Fibroblast of skin of back (primary cell): ENCODE measurements at regions not wholly inside any gene's neighbourhood (a gene's known extent, or its start where the extent isn't known, plus 50 kb on each side); places are given as distances from the start of the nearest gene placed in this dataset.

Source experiments
- DNase-seq: peaks from one replicate; pipeline ENCODE4 v3.0.0-alpha.2; 2013

DNA sequence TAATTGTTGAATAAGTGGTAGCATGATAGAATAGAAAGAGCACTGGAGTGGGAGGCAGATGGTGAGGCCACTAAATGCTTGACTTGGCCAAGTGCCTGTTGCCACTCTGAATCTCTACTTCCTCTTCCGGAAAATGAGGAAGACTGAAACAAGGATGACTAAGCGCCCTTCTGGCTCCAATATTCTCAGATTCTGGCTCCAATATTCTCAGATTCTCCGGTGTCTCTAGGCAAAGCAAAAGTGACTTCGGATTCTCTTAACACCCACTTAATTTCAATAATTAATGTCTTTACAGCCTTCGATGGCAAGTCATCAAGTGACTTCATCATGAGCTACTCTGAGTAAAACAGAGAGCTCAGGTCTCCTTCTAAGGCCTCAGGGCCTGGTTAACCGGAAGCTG lies 402.2 kb upstream of the FGF13 start:
- DNase-seq = no peak

DNA sequence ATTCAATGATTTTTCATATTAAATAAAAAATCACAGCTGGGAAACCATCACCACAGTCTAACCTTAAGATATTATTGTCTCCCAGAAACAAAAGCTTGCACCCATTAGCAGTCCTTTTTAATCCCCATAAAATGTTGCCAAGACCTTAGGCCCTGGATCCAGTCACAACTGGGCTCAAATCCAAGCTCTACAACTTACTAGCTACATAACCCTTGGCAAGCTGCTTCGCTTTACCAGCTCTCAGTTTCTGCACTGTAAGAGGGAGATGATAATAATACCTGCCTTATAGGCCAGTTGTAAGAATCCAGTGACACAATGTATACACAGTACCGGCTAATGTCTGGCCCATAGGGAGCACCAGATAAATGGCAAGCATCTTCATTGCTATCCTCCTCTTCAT lies 400.9 kb upstream of the FGF13 start:
- DNase-seq = no peak

DNA sequence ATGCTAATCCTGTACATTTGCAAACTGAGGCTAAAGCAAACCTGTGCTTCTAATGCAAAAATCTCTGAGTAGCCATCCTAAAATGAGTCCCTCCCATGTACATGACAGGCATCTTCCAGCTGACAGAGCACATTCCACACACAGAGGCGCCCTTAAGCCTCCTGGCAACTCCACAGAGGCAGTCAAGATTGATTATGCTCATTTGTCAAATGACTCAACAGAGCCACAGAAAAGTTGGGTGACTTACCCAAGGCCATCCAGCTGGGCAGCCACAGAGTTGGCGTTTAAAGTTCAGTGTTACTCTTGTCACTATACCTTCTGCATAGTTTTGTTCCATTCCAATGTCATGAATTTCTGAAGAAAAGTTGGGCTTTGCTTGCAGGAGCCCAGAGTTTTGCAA lies 394.6 kb upstream of the FGF13 start:
- DNase-seq = peak; percentile 22

DNA sequence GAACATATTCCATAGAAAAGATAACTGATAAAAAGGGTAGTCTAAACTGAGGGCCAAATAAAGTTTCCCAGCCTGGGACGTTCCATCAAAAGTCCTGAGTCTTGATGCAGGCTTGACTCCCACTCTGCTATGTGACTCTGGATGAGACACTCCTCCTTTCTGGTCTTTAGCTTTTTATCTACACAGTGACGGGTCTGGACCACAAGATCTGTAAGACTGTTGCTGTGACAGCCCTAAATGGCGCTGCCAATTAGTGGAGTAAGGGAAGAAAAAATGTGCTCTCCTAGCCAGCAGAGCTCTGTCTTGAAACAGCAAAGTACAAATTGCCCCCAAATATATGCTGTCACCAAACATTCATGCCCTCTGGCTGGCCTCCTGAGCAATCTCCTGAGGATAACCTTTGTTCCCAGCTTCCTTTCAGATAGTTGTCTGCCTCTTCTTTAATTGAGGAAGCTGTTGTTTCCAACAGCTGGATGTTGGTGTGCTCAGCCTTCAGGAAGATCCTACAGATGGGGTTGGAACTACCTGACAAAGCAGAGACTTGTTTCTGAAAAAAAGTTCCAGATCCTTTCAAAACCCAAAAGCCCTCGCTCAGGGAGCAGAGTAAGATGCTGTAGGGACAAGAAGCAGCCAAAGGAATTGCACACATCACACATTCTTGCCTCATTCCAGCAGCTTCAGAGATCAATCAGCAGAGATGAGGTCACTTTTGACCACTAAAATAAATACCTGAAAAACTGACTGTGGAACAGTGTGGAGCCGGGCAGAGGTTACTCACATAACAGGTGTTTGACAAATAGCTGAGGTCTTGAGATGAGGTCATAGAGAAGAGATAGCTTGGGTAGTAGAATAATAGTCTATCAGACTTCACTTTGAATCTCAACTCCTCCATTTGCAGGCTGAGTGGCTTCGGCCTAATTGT lies 383.4 kb upstream of the FGF13 start:
- no peak for DNase-seq

DNA sequence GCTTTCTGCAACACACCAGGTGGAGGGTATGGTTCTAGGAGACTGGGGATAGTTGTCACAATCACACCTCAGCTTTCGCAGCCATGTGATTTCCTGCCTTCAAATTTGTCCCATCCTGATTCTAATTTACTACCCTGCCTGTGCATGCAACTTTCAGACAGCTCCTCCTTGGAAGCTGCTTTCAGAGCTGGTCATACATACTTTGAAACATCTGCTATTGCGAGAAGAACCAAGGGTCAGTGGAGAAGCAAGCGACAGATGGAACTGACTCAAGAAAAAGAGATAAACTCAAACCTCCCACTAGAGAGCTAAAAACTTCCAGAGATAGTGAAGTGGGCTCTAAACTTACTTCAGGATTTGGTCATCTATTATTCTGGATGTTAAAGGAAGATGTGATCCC lies 381.7 kb upstream of the FGF13 start:
- DNase-seq = no peak

DNA sequence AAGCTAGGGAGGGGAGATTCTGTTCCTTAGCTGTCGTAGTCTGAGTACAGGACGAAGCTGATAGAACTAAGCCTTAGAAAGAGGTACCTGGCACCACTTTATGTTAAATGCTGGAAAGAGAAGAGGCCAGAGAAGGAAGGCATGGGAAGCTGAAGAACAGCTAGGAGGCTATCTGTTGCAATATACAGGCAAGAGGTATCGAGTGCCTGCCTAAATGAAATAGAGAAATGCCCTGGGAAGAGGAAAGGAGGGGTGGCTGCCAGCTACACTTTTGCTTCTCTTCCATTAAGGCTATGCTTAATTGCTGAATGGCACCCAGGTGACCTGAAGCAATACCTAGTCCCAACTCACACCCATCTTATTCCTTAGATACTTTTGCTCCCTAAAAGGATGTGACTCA lies 380.4 kb upstream of the FGF13 start:
- DNase-seq = no peak

DNA sequence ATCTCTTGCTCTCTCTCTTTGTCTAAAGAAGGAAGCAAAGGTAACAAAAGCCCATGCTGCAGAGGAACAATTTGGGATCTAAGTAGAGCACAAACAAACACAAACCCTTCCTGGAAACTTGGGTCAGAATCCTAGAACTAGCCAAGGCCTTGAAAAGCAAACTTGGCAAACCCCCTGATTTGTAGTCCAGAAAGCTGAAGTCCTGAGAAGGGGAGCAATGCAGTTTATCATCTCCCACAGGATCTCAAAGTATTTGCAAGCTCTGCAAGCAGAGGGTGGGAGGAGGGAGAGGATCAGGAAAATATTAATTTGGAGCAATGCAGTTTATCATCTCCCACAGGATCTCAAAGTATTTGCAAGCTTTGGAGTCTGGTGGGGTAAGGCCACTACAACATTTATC lies 379.5 kb upstream of the FGF13 start:
- DNase-seq = no peak

DNA sequence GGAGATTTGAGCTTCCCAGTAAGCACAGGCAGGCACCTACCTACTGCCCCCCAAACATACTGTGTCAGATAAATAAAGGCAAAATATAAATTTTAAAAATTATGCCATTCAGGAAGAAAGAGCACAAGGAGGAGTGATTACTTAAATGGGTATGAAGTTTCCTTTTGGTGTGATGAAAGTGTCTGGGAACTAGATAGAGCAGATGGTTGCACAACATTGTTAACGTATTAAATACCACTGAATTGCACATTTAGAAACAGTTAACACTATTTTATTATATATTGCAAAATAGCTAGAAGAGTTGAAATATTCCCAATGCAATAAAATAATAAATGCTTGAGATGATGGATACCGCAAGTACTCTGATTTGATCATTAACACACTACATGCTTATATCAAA lies 374.7 kb upstream of the FGF13 start:
- no peak for DNase-seq

DNA sequence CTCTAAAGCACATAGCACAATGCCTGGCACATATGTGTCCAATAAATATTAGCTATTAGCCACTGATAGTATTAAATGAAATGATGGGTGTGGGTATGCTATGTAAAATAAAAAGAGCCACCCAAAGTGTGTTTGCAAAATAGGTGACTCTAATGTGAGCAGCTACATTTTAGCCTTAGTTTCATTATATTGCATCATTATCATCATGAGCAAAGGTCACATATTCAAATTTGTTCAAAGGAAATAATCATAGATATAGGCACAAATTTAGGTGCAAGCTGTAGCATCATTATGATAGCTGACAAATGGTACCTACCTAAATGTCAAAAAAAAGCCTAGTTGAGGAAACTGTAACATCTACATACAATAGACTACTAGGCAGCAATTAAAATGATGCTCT lies 373.9 kb upstream of the FGF13 start:
- no peak for DNase-seq

DNA sequence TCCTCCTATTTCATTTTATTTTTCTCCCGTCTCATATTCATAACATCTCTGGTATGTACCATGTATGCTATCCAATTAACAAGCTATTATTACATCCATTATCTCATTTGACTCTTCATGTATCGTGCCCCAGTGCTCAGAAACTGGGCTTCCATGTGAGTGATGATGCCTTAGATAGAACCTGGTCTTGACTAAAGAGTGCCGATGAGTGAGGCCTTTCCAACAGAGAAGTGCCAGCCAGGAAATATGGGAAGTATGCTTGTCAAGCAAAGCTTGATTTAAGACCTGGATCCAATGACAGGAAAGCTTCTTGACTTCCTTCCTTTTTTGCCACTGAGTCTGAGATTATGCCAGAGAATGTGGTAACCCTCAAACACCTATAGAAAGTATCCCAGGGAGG lies 371.7 kb upstream of the FGF13 start:
- no peak for DNase-seq

DNA sequence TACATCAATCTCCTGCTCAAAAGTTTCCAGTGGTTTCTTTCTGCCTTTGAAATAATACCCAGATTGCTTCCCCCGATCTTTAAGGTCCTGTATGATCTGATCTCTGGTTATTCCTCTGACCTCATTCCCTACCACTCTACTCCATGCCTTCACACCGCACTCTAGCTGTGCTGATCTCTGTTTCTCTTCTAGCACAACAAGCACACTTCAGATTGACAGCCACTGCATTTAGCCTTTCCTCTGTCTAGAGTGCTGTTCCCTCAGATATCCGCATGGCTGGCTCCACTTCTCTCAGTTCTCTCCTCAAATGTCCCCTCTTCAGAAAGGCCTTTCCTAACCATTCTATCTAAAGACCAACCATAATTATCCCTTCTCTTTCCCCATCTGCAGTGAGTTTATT lies 370.4 kb upstream of the FGF13 start:
- DNase-seq = no peak

DNA sequence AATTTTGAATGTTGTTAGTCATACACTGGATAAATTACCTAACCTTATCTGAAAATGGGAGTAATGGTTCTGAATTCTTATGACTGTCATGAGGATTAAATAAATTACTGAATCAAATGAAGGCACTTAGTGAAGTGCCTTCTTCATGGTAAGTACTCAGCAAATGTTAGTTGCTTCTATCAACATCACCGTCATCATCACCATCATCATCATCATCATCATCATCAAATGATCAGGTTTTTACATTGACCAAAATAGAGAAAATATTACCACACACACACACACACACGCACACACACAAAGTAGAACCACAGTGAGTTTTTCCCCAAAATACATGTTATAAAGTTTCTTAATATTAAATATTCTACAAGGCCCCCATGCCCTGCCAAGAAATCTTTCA lies 368.3 kb upstream of the FGF13 start:
- no peak for DNase-seq

DNA sequence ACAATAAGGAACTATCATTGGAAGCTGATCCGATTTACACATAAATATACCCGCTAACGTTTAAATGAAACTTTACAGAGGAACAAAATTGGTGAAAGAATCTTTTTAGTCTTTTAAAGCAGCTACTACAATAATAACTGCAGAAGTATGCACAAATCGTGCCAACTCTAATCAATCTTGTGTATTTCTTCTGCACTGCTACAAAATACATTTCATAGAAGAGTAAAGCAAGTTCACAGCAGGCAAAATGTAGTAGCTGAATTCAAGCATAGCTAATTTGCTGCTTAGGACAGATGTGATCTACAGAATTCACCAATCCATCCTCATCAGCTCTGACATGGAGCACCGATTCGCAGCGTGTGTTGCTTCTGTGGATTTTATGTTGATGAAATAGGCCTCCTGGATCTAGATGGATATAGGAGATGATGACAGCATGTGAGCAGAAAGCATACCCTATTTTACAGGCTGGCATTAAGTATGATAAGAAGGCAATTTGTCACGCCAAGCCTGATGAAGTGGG lies 367.3 kb upstream of the FGF13 start:
- no peak for DNase-seq

DNA sequence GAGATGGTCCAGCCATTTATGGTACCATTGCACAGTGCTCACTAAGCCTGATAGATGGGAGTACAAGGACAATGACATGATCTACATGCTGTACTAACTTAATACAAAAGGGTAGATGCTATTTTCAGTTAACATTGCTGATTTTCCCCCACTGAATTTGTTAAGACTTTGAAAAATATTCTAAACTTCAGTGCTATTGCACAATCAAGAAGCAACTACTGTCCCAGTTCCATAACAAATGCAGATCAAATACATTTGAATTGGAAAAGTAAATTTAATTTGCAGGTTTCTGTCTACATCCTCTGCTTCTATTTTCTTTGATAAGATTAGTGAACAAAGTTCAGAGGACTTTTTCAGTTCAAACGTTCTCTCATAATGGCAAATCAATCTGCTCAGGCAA lies 366.8 kb upstream of the FGF13 start:
- DNase-seq = no peak

DNA sequence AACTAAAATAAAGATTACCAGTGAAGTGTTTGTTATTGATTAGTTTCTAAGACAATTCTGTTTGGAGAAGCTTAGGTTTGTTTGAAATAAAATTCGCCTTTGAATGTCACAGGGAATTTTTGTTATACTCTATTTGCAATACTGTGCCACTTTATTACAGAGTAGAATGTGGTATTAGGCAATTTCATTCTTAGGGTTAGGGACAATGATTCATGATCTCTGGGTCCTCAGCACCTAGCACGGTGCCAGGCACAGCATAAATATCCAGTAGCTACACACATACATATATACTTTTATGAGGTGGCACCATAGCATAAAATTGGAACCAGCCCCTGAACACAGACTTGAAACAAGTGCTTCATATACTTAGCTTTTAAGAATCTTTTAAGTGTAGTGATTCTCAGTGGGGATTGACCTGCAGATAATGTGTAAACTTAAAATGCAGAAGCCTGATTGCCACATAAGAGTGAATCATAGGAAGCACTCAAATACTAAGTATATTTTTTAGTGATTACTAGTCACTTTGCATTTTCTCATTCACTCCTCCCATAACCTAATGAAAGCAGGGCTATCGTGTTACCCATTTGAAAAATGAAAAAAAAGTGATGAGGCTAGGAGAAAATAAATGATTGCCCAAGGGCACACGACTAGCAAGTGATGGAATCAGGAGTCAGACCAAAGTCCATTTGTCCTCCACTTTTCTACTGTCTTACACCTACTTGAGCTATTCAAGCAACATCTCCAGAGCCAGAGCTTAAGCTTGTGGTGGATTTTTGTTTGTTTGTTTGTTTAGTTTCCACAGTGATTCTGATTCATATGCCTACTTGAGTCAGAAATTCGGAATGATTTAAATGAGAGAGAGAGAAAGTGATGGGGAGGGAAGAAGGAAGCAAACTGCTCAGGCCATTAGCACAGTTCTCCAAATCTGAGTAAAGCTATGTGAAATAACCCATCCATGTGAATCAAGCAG lies 366.0 kb upstream of the FGF13 start:
- DNase-seq = peak; percentile 24

DNA sequence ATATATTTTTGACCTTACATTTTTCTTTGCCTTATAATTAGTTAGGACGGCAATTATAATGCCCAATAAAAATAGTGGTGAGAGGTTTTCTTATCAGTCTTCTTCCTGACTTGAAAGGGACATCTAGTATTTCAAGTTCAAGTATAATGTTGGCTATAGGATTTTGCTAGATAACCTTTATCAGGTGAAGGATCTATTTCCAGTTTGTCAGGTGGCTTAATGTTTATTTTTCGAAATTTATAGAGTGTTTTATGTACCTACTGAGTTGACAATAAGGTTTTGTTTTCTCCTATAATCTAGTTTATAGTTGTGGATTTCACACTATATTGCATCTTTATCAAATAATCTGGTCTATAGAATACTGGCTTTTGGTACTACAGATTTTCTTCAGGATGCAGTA lies 351.8 kb upstream of the FGF13 start:
- DNase-seq = no peak

DNA sequence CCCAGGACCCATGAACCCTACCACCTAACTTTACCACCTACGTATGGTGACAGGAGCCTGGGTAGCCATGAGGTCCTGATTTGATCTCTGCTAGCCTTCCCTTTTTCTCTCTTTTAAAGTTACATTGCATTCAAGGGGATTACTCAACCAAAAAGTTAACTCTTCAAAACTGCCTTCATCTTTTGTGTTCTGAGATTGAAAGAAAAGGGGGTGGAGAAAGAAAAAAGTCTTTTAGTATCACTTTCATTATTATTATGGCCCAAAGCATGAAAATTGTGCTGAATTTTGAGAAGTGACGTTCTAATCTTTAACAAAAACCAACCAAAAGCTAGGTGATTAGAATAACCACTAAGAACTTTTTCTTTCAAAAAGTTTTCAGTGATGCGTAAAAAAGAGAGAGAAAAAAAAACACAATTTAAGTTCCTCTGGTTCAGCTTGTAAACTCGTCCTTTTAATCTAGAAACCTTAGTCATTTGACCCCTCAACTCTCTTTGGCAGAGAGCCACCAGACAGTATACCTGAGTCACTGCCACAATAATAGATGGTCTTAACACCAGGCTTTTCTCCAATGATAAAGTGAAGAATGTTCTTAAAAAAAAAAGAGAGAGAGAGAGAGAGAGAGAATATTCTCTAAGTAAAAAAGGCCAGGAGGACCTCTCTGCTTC lies 347.4 kb upstream of the FGF13 start:
- no peak for DNase-seq

DNA sequence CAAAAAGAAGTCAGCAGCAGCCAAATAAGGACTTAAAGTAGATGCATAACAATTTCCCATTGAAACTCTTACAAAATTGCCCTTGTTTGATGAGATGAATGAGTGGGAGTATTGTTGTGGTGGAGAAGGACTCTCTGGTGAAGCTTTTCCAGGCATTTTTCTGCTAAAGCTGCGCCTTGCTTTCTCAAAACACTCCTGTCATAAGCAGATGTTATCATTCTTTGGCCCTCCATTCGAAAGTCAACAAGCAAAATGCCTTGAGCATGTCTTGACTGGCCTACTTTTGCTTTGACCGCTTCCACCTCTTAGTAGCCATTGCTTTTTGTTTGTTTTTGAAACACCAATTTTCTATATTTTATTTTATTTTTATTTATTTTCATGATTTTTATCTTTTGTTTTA lies 340.9 kb upstream of the FGF13 start:
- no peak for DNase-seq

DNA sequence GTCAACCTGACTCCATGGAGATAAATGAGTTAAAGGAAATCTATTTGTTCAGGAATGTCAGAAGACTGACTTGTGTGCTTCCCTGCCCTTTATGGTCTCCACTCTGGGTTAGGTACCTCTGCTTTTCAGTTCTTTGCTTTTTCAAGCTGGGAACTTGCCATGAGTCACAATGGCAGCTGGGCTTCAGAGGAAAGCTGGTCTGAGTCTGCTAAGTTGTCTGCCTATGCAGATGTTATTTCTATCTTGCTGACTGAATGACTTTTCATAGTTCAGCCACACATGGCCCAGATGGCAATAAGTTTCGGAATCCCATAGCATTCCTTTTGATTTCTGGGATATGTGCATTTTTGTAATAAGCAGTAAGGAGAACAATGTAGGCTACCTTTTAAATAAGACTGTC lies 337.9 kb upstream of the FGF13 start:
- DNase-seq = no peak

DNA sequence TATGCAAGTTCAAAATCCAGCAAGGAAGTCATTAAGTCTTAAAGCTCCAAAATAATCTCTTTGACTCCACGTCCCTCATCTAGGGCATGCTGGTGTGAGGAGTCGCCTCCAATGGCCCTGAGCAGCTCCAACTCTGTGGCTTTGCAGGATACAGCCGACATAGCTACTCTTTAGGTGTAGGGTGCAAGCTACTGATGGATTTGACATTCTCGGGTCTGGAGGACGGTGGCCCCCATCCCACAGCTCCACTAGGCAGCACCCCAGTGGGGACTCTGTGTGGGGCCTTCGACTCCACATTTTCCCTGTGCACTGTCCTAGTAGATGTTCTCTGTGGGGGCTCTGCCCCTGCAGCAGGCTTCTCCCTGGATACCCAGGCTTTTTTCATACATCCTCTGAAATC lies 333.2 kb upstream of the FGF13 start:
- no peak for DNase-seq

DNA sequence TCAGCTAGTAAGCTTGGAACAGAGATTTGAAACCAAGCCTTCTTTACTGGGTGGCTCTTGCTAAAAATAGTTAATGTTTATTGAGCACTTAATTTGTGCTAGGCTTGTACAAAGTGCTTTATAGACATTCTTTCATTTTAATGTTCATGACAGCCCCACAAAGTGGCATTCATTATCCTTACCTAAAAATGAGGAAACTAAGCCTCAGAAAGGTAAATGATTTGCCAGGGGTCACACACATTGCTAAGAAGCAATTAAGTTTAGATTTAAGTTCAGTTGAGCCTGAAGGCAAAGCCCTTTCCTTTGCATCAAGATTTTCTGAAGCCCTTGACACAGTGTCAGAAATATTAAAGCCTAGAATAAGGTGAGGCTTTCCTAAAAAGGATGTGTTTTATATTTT lies 327.5 kb upstream of the FGF13 start:
- DNase-seq = no peak

DNA sequence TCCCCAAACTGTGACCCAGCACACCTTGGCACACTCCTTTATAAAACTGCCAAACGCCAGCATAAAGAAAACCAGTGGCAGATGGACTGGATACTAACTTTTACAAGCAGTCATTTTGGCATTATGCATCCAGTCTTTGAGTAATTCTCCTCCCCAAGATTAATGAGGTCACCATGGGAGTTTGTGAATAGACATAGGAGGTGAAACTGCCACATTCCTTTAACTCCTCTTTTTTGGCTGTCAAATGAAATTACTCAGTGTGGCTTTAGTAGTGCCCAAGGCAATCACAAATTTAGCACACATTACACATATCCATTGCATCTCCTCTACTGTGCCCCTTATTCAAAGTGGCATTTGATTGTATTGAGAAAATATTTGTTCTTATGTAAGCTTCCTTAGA lies 315.3 kb upstream of the FGF13 start:
- DNase-seq = no peak

DNA sequence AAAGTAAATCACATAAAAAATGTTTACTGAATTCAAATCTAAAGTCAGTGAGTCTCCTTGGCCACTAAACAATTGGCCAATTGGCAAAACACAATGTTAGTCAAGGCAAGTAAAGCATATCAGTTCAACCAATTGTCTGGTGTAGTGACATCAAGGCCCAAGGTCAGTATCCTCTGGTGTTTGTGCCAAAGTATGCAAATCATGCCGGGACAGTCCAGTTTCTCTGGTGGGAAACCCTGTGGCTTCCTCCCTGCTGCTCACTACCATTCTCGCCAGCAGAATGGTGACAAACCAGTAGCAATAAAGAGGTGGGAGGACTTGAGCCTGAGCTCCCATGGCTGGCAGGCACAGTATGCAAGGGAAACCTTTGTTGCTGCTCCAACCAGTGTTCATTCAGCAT lies 314.9 kb upstream of the FGF13 start:
- DNase-seq = no peak
